NCI-H2029 (cell line): ENCODE measurements at regions not wholly inside any gene's neighbourhood (a gene's known extent, or its start where the extent isn't known, plus 50 kb on each side); places are given as distances from the start of the nearest gene placed in this dataset.
"Not testable (repeated sequence)": the region's sequence is repeated elsewhere in the genome, so short reads cannot be mapped to it uniquely, and the experiment has no call there.

Experiments
- DNase-seq: peaks from one replicate; lab custom pipeline; 2025; lab: John Stamatoyannopoulos, UW

DNA sequence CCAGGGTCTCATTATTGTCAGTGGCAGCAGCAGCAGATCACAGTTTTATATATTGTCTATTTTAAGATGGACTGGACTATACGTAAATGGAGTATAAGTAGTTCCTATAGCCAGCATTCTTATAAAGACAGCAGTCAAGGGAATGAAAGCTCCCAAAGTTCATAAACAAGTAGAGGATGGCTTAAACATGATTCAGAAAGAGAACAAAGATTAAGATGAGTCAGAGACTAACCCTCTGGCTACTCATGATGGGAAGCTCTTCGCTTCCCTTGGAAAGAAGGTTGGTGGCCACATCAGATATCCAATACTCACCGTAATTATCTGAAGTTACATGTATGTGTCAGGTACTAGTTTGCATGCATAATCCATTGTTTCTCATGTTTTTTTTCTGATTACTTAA lies 277.0 kb downstream of the INHBA start:
- DNase-seq = no peak

DNA sequence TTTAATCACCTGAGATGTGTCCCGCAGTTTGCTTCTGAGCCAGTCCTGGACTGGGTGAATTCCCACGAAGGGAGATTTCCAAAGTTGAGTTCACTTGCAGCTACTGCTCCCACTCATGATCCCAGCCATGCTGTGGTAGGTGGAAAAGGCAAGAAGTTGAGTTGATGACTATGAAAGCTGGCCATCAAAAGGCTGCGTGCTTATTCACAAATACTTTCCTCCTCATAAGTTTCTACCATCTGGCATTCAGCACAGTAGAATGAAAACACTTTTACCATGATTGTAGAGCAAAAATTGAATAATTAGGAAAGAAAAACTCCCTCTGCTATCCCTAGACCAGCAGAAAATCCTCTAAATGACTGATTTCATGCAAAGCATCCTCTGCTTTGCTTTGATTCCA lies 281.8 kb downstream of the INHBA start:
- no peak for DNase-seq

DNA sequence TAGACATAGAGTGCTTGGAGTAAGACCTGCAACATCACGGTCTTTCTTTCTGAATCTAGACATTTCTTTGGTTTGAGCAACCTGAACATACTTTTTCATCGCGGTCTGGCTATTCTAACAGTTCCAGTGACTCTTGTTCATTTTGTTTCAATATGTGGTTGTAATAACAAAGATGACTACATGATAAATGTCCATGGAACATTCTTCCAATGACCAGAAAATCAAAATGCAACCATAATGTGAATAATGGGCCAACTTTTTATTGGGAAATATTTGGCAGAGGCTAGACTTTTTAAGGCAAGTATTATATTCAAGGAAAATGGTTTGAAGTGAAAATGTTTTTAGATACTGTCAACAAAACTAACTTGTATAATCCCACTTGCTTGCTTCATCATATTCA lies 282.5 kb downstream of the INHBA start:
- DNase-seq = no peak

DNA sequence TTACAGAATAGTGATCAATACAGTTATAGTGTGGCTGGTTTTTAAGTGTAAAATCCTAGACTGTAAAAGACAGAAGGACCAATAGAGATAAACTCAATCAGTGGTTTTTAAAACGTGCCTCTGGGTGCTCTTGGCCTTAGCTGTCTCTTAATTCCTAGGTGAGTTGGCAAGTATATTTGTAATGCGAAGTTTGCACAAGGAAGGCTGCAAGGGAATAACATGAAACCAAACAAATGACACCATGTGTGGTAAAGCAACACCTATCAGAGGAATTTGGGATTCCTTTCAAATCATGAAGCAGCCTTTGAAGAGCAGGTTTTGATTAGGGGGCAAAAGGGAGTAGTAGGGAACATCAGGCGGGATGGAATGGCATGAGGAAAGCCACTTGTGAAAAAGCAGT lies 284.6 kb downstream of the INHBA start:
- DNase-seq = no peak

DNA sequence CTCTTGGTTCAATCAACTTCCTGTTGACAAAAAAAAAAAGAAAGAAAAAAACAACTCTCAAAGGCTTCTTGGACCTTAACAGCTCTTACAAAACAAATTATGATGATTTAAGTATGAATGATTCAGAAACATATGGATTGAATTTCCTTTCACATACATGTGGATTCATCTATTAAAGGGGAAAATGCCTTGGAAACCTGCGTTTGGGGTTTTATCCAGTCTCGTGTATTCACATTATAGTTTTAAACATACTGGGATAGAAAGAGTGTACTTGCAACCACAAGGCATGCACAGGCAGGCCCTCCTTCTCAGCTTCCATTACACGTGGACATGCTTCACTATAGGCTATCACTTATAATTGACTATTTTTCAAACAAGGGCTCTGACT lies 286.7 kb downstream of the INHBA start:
- DNase-seq = no peak

DNA sequence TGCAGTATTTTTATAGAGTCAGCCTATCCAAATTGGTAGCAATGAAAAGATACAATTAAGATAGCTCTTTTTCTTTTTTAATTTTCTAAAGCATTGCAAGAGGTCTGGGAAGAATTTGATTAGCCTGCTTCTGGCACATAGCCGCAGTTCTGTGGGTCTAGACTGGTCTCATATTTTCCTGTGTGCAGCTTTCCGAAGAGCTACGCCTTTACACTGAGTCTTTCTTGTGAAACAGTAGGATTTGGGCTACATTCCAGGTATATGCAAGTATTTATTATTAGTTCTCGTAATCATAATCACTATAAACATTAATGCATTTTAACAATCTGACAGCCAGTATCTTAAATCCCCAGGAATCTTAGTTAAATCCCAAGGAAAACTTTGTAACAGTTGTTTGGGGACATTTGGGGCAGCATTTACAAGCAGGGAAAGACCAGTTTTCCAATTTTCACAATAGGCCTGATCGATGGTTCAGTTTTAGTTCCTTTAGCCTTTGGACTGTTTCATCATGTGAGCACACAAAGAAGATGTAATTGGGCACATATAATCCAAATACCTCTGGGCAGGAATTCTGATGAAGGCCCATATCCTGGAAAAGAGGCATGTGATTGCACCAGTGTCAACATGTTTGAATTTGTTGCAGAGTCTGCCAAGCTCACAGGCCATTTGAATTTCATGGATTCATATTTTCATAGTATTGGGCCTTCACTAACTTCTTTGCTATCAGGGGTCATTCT lies 287.3 kb downstream of the INHBA start:
- no peak for DNase-seq

DNA sequence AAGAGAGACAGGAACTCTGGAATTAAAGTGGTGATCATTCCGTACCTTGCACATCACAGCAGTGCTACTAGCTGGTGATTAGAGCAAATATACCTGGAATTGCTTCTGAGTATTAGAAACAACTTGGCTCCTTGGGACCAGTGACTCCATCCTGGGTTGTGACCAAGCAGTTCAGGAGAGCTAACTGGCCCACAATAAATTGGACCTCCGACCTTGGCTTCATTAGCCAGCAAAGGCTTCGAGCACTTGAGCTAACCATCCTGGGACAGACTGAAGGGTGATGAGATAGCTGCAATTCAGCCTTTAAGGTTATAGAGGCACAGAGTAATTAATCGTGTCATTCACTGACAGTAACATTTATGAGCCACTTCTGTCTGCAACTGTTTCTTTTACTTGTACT lies 287.8 kb downstream of the INHBA start:
- DNase-seq = no peak

DNA sequence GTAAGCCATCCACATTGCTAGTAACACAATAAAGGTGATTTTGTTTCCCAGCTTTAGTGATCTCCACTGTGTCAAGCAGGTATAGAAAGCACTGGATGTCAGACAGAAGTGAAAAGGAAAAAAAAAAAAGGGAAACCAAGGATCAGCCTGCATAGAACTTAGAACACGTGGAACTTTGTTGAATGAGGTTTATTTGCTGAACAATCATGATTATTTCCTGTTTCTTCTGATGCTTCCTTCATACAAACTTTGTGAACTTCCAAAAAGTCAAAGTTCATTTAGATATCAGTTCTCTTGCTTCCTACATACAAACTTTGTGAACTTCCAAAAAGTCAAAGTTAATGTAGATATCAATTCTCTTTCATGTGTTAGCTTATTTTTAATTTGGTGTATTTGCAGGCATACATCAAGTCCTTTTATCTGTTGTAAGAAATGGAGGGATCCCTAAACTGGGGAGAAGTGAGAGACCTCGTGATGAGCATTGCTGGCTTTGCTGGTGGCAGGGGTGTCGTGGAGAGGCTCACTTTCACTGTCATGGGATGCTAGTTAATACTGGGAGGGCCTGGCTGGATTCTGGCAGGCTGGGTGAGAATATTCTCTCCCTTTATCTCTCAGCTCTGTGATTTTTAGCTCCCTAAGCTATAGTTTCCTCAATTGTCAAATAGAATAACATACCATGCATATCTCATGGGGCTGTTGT lies 298.4 kb downstream of the INHBA start:
- no peak for DNase-seq

DNA sequence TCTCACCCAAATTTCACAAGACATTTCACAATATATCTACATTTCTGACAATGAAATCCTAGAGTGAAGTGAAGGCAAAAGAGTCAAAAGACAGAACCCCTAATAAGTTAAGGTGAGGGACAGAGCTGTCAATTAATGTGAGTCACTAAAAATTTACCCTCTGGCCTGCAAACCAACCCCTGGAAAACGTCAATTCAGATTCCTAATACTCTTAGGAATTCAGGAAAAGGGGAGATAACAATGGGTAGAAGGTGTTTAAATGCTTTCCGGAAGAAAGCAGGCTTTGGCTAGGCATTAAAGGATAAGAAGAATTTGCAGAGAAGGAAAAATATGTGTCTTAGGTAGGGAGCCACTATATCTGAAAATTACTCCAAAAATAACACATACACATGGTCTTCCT lies 299.6 kb downstream of the INHBA start:
- DNase-seq = no peak

DNA sequence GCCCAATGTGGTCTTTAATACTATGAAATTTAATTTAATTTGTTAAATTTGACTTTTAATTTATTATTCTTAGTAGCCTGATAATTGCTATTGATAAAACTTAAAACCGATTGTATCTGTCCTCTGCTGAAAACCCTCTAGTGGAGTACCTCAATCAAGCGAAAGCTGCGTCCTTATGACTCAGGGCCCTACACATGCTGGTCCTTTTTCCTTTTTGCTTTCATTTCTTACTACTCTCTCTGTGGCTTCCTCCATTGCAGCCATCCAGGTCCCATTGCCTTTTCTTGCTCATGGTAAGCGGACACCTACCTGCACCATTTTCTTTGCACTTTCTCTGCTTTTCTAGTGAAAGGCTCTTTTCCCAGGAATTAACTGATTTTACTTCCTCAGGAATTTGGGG lies 301.1 kb downstream of the INHBA start:
- no peak for DNase-seq

DNA sequence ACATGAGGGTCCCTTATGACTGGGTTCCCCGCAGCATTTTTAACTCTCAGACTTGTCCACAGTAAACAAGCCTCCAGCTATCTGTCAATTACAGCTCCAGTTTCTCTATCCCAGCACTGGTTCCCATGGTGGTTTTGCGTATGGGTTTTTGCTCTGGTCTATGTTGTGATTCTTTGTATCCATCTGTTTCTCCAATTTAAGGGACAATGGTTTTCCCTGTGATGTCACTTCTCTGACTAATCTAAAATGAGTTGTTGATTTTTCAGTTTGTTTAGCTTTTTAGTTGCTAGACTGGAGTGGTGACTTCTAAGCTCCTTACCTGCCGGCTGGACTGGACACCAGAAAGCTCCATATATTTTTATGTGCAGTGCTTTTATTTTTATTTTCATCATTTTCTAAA lies 303.7 kb downstream of the INHBA start:
- DNase-seq = no peak

DNA sequence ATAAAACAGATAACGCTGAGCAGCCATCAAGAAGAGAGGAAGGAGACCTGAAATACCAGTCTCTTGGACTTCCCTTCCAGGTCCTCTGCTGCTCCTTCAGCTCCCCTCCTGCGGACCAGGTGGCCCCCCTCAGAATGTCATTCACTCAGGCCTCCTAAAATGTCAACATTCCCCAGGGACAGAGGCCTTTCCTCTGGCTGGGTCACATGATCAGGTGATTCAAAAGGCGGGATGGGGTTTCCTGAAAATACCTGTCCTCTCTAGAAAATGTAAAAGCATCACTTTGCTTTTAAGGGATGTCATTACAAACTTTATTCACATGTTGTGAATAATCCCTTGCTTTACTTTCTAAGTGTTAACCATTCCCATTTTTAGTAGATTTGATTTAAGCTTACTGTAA lies 311.1 kb downstream of the INHBA start:
- DNase-seq = no peak

DNA sequence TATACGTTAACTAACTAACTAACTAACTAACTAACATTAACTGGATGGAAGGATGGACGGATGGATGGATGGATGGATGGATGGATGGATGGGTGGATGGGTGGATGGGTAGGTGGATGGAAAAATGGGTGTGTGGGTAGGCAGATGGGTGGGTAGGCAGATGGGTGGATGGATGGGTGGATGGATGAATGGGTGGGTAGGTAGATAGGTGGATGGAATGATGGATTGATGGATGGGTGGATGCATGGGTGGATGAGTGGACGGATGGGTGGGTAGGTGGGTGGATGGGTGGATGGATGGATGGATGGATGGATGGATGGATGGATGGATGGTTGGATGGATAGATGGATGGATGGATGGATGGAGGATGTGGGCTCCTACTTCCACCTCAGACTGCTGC lies 314.0 kb downstream of the INHBA start:
- DNase-seq = not testable (repeated sequence)

DNA sequence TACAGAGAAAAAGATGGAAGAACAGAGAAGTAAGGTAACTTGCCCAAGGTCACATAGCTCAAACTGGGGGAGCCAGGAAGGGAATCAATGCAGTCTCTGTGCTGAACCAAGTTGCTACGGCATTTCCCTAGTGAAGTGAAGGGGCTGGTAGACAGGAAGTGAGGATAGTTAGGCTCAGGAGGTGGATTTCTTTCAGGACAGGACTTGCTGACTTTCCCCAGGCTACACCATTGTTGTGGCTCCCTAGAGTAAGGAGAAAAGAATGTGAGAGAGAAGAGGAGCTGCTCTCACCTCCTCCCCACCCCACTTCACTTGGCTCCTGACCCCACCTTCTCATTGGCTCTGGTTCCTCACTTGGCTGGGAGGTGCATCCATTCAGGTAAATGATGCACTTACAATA lies 316.9 kb downstream of the INHBA start:
- DNase-seq = no peak

DNA sequence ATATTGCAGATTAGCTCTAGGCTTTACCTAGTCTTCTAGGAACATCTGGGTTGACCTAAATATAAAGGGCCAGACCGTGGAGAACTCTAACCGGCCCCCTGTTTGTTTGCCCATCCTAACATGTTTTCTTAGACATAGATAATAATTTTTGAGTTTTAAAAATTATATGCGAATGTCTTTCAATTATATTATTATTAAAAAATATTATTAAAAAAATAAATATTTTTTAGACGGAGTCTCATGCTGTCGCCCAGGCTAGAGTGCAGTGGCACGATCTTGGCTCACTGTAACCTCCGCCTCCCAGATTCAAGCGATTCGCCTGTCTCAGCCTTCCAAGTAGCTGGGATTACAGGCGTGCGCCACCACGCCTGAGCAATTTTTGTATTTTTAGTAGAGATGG lies 318.5 kb downstream of the INHBA start:
- no peak for DNase-seq

DNA sequence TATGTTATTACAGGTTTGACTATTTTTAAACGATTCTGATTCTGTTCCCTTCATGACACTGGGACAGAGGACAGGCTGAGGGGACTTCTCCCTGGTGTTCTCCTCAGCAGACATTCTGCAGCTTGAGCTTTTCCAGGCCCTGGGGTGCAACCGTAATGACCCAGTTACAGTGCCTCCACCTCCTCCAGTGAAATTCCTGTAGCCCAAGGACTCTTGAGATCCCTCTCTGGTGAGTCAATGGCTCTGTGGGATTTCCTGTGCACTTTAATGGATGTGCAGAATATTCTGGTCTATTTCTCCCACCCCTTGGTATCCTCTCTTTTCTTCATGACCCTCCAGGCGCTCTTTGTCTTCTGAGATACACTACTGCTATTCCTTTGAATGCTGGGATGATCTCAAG lies 319.3 kb downstream of the INHBA start:
- no peak for DNase-seq

DNA sequence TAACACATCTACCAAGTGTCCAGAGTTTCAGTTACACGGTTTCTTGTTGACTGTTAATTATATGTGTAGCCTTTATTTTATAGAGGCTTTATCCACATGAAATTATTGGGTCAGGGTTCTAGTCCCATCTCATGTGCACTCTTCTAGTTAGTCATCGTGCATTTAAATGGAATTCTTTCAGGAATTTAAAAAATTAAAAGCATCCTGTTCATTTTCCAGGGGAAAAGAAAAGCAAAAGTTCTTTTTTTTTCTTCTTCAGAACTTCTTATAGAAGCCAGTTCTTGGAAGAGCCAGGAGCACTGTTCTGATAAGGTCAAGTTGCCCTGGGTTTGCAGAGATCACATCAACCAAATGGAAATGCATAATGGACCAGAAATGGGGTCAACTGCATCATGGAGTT lies 324.7 kb downstream of the INHBA start:
- DNase-seq = no peak

DNA sequence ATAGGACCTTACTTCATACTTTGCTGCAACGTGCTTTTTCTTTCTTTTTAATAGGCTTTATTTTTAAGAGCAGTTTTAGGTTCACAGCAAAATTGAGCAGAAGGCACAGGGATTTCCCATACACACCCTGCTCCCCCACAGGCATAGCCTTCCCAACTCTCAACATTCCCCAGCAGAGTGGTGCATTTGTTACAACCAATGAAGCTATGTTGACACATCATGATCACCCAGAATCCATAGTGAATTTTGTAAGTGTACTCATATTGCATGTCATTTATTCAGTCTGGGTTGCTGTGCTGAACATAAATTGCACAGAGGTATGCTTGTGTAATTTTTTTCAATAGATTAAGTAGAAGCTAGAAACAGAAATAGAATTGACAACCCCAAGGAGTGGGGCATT lies 327.3 kb downstream of the INHBA start:
- DNase-seq = no peak

DNA sequence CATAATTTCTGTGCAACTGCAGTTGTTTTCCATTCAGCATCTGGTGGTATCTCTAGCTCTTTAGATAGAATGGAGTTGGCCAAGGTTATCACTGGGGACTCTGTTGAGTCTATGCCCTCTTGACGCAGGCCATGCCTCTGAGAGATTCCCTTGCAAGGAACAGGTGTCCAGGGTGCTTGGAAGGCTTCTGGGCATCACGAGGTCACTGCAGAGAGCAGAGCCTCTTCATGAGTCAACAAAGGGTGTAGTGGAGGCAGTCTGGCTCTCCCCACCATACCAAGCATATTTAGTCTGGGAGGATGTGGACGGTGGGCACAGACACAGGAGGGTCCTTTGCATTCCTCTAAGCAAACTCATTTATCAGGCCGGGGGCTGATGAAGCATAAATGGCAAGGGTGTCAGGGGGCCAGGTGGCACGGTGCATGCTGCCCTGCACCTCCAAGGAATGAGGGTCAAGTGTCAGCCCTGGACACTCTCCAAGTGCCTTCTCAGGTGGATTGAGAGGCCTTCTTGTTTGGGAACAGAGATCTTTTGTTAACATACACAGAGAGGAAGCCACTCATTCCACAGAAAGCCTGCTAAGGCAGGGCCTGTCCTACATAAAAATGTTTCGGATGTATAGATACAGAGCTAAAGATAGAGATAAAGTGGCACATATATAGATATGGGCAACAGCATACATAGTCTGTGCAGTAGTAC lies 328.6 kb downstream of the INHBA start:
- DNase-seq = no peak

DNA sequence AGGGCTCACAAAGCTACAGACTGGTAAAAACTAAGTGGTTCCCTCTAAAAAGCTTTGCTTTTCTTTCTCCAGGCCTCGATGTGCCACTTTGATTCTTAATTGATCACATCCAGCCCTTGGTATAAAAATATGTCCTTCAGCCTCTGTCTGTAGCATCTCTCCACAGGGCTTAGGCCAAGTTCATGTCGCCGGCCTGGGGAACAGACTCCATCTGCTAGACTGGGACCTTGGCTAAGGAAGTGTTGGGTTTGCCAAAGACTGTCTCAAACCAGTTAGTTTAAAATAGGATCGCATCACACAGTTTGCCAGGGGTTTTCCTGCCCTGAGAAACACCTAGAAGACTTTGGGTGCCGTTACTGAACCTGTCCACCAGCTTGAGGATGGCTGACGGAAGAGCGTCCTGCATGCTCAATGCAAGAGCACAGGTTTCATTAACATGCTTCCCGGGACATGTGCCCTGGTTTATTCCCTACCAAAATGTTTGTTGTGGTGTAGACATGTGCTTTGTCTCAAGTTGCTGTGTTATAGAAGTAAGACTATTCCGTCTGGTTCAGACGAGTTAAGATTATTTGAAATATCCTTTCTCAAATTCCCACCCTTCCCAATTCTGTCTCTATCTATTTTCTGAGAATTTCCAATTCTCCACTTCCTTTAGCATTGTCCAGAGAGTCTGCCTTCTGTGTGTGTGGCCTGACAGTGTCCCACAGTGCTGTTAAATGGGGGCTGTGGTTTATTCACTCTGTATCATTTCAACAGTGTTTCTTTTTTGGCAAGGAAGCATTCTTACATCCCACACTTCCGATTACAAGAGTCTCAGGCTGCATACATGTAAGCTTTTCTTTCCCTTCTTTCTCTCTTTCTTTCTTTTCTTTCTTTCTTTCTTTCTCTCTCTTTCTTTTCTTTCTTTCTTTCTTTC lies 334.7 kb downstream of the INHBA start:
- DNase-seq = no peak

DNA sequence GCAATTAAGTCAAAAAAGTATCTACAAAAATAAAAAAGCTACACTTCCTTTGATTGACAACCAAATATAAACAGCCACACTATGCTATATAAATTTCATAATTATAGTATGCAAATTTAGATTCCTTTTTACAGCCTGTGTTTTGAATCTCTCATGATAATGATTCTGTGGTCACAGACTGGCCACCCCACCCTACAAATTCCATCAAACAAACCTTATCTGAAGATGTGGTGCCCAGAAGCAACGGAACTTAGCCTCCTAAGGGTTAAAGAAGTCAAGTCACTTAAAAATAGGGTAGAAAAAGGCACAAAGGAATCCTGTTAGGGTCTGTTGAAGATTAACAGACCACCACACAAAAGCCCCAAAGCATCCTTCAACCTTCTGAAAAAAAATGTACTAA lies 351.8 kb downstream of the INHBA start:
- DNase-seq = no peak

DNA sequence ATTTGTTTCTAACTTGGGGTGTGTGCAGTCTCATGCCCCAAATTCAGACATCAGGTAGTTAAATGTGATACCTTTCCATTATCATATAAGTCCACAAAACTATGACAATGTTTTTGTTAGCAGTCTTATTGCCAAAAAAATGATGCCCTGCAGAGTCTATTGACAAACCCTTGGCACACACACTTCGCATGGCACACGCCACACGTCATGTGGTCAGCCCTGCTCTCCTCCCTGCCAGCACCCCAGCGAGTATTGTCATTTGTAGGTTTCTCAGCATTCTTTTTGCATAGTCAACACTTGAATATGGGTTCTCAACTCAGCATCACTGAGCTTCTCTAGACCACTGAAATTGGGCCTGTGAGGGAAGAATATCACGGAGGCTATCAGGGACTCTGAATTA lies 356.0 kb downstream of the INHBA start:
- no peak for DNase-seq
